HG02884 (cell line): ENCODE measurements at regions not wholly inside any gene's neighbourhood (a gene's known extent, or its start where the extent isn't known, plus 50 kb on each side); places are given as distances from the start of the nearest gene placed in this dataset.

ENCODE experiments used
- ATAC-seq: cut with Tn5 transposase; IDR thresholded peaks from one replicate; pipeline ENCODE4 v1.9.1; 2021; ENCODE audit warnings: mild to moderate bottlenecking, moderate library complexity; ENCODE audit not compliant: unreplicated experiment

DNA sequence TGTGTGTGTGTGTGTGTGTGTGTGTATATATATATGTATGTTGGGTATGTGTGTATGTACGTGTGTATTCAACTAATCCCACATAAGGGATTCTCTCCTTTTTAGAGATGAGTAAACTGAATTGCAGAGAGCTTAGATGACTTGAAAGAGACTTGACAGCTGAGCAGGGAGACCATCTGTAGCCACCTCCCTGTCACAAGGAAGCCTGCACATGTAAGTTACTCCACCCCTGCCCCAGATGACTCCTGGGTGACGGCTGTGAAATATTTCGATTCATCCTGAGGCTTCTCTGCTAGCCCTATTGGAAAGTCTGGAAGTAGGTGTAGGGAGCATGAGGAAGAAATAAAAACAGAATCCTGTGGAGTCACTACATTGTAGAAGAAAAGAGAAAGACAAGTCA, 480.4 kb downstream of the FOXO1 start:
- no peak for ATAC-seq

- no peak for ATAC-seq
Measured at GRCh38 chr13:40186626-40187323, 479.7 kb downstream of the FOXO1 start.

- no peak for ATAC-seq
Measured at GRCh38 chr13:40187324-40187795, 479.1 kb downstream of the FOXO1 start.

DNA sequence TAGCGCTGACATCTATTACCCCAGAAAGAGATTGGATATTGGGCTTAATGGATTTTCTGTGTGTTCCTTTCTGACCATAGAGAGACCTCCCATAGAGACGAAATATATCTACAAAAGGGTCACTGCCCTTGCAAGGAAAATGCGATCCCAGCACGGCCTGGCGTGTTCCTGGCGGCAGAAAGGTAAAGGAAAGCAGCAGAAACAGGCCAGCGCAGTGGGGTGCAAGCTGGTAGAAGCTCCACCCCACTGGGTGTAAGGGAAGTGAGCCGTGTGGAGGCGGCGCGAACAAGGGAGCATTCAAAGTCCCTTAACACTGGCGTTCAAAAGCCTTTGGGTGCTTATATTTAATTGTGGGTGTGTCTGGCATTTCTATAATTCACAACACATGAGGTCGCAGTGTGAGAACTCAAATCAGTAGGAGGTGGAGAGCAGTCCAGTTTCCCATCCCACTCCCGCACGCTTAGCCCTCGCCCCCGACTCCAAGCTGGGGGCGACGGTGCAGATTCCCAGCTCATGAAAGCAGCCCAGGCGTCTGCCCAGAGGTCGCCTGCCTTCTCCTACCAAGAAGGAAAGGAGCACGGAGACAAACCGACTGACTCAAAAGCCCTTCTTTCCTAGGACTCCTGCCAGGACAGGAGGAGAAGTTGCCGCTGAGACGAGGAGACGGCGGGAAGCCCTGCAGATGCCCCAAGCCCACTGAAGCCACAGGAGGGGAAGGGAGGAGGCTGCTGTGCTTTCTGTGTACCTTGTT, 478.4 kb downstream of the FOXO1 start:
- ATAC-seq = no peak

DNA sequence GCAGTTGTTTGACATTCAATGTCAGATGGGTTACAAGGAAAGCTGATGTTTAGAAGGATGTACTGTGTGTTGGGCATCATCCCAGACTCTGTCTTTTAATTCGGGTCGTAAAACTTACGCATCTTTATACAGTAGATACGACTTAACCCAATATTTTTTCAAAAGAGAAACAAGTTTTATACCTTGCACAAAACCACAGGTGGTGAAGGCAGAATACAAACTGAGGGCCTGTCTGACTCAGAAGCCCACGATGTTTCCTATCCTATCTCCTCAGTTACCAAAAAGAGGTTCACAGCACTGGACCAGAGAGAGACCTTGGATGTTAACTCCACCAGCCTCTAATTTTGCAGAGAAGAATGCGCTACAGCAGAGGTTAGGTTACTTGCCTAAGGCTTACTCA, 477.0 kb downstream of the FOXO1 start:
- ATAC-seq = no peak

- no peak for ATAC-seq
Measured at GRCh38 chr13:40189898-40190630, 476.4 kb downstream of the FOXO1 start.

DNA sequence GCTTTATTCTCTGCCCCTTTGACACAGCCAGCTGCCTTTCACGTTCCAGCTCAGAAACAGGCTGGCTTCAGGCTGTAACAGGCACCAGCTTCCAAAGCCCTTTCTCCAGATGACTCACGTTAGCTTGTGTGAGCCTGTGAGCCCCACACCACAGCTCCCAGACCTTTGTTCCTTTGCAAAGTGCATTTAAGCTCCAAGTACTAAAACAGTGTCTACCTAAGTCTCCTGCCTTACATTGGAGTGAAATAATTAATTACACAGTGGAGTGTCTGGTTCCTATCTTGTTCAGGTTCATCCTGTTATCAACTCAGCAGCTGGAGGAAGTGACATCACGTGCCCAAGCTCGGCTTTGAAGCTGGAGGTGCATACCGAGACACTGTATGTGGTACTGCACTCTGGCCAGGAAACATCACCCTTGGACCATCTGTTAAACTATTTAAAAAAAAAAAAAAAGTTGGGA, 475.8 kb downstream of the FOXO1 start:
- ATAC-seq = peak; percentile 62

DNA sequence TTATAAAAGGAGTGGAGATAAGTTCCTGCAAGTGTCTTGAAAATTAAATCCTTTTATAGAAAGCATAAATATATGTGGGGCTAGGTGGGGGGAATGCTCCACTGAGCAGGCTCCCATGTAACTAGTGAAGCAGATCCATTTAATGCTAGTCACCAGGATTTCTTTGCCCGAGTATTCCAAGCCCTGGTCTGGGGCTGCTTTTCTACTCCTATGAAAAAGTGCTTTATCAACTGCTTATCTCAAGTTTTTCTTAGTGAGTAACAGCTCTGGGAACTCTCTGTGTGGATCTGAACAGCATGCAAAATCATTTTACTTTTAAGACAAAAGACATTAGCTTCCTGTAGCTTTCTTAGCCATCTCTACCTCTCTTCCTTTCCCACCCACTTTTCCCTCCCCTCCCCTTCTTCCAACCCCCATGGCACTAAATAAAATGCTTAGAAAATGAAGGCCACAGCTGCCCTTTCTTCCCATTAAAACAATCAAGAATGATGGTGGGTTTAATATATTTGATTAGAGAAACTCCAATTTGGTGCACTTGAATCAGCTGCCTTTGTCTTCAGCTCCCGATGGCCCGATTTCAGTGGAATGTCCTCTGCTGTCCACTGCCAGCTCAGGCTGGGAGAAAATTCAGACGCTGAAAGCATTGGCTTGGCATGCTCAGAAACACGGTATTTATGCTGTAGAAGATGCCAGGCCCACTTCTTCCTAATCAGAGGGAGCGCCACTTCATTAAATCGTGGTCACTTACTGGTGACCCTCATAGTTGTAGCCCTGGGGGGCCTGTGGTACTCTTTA, 475.1 kb downstream of the FOXO1 start:
- no peak for ATAC-seq

- no peak for ATAC-seq
Measured at GRCh38 chr13:40192452-40192851, 474.0 kb downstream of the FOXO1 start.

GRCh38 chr13:40192858-40193257, 473.6 kb downstream of the FOXO1 start:
- ATAC-seq = no peak

GRCh38 chr13:40193286-40194223, 472.9 kb downstream of the FOXO1 start:
- ATAC-seq = no peak

DNA sequence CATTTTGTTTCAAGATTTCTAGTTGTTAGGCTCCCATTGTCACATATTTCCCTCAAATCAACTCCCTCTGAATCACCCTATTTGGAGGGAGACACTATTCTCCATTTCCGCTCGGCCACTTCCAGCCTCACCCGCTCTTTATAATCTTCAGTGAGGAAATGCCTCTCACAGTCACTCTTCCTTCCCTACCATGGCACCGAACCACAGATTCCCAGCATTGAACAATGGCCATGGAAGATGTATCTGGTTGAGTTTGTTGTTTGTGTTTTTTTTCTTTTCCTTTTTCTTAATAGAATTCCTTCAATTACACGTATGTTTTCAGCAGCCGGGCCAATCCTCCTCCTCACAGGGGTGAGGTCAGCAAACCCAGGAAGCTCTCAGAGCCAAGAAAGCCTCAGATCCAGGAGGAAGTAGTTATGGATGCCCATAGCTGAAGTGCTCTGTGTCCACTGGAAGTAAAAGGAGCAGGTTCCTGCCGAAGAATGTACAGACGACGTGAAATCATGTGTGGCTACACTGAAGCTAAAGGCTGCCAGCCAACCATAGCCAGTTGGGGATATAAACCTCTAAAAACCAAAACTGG, 472.1 kb downstream of the FOXO1 start:
- no peak for ATAC-seq

GRCh38 chr13:40197049-40197448, 469.4 kb downstream of the FOXO1 start:
- ATAC-seq = no peak

- no peak for ATAC-seq
Measured at GRCh38 chr13:40197936-40198595, 468.4 kb downstream of the FOXO1 start.

DNA sequence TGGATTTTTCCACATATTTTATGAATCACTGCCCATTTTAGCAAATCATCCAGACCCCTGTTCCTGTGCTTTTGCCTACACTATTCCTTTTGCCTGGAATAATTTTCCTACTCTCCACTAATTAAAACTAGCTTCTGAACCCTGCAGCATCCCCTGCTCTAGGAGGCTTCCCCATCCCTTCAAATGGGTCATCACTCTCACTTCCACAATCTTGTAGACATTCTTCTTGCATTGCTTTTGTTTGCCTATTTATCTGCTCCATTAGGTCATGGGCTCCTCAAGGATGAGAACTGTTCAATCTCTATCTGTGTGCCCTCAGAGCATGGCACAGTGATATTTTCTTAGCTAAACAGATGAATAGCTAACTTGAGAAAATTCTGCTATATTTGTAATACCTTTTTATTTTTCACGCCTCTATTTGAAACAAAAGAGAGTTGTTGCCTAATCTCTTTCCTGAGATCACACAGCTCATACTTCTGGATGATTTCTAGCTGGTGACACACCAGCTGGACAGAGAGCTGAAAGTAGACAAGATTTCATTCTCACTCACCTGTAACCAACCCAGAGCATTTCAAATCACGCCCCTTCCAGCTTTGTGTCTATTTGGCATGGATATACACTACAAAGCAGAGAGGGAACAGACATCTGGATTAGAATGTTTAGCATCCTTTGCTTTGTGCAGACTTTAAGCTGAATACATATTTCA, 466.0 kb downstream of the FOXO1 start:
- no peak for ATAC-seq

GRCh38 chr13:40204246-40204645, 462.2 kb downstream of the FOXO1 start:
- no peak for ATAC-seq

DNA sequence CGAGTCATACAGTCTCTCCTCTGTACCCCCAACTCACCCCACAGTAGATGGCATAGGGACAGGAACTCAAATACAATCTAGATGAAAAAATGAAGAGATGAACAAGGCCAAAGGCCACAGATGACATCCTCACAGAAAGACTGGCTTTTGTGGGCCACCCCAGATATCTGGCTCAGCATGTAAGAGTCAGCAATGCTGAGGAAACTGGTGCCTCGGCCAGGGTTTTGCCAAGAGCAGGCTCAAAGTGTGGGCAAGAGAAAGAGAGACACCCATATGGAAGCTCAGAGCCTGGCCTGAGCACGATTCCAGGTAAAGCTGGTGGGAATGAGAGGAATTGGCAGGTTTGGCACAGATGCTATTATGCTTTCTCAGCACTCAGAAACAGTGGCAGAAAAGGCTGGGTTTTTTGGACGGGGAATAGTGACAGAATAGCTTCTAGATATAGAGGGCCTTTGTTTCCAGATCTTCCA, 460.6 kb downstream of the FOXO1 start:
- ATAC-seq = no peak
